ENCODE measurements at regions not wholly inside any gene's neighbourhood (a gene's known extent, or its start where the extent isn't known, plus 50 kb on each side); places are given as distances from the start of the nearest gene placed in this dataset.

DNA sequence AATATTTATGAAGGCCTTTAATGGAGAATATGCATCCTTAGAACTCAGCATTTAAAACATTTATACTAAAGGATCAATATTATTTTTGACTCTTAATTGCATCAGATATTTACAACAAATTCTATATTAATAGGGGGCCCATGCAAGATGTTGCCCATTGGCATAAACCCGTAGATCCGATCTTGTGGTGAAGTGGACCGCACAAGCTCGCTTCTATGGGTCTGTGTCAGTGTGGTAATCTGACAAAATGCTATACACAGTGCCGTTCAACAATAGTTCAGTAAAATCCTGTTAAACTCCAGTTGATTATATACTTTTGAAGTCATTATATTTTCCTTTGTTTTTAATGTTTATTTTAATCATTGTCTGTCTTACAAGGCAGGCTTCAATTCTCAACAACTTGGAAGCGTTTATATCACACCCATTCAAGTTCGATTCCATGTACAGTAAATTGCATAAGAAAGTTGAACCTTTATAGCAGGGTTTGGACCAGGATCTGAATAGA lies 809.2 kb downstream of the USP25 start:
- TF ChIP-seq, protein P1, sequence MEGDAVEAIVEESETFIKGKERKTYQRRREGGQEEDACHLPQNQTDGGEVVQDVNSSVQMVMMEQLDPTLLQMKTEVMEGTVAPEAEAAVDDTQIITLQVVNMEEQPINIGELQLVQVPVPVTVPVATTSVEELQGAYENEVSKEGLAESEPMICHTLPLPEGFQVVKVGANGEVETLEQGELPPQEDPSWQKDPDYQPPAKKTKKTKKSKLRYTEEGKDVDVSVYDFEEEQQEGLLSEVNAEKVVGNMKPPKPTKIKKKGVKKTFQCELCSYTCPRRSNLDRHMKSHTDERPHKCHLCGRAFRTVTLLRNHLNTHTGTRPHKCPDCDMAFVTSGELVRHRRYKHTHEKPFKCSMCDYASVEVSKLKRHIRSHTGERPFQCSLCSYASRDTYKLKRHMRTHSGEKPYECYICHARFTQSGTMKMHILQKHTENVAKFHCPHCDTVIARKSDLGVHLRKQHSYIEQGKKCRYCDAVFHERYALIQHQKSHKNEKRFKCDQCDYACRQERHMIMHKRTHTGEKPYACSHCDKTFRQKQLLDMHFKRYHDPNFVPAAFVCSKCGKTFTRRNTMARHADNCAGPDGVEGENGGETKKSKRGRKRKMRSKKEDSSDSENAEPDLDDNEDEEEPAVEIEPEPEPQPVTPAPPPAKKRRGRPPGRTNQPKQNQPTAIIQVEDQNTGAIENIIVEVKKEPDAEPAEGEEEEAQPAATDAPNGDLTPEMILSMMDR (IDR thresholded peaks at IDR 0.05 in 8 of 11, conservative IDR thresholded peaks at IDR 0.05 in 3 of 11) = no peak
- TF ChIP-seq POLR2A (IDR thresholded peaks at IDR 0.05) = no peak
- TF ChIP-seq POLR2AphosphoS5 (IDR thresholded peaks at IDR 0.05) = no peak
- no peaks in the 10 kb centered on the region for H3K9me3 ChIP-seq
- H3K4me1 ChIP-seq = no peaks in the 10 kb centered on the region
- H3K27ac ChIP-seq = no peak overlapping the region
- no peak for DNase-seq
- H3K36me3 ChIP-seq = no peaks in the 10 kb centered on the region
- no peak overlapping the region for H3K4me3 ChIP-seq
- intact Hi-C loops (cut with DNase I; ENCODE audit: low total_unique reads) = no loop called here
- H3K27me3 ChIP-seq (replicated peaks in 1 of 7) = no peaks in the 10 kb centered on the region
- 87 to 97% (median 91%) methylated on average over 7 of the region's 7 CpGs for whole genome bisulfite sequencing, 5 donors

DNA sequence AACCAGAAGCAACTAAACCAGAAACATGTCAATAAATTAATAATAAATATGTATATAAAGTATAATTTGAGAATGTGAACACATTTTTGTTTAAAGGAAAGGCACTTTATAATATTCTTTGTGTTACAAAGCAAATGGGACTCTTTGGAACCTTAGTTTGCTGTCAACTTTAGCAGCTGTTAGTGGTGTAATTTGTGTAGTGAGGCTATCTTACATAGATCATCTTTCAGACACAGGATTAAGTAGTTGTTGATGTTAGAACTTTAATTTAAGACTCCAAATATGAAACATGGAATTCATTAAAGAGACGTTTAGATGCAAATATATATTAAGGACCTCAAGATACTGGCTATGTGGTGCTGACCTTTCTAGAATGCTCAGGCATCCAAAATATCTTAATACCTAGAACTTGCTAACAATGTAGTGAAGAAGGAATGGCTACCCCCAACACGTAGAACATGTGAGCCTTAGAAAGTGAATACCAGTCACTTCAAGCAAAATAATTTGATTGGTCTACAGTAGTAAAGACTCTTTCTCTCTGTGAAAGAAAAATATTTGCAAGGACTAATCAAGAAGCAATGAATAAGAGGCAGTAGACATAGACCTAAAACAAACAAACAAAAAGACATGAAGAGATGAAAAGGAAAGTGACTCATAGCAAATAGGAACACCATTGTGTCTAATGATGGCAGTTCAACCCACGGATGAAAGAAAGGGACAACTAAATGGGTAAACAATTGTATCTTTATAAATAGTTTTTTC lies 811.4 kb downstream of the USP25 start:
- no peak overlapping the region for H3K4me3 ChIP-seq
- no peaks in the 10 kb centered on the region for H3K9me3 ChIP-seq
- 73 to 82% (median 78%) methylated on average over 3 of the region's 3 CpGs for WGBS, 5 donors
- no peak overlapping the region for H3K27ac ChIP-seq
- H3K36me3 ChIP-seq = no peaks in the 10 kb centered on the region
- no peaks in the 10 kb centered on the region for H3K27me3 ChIP-seq (replicated peaks in 1 of 7)
- no peak for DNase-seq
- TF ChIP-seq POLR2AphosphoS5 (IDR thresholded peaks at IDR 0.05) (no peak), POLR2A (IDR thresholded peaks at IDR 0.05) (no peak)
- TF ChIP-seq, protein P1 (IDR thresholded peaks at IDR 0.05 in 8 of 11, conservative IDR thresholded peaks at IDR 0.05 in 3 of 11) = no peak
- intact Hi-C loops (cut with DNase I; ENCODE audit: low total_unique reads) = no loop called here
- H3K4me1 ChIP-seq = no peaks in the 10 kb centered on the region

DNA sequence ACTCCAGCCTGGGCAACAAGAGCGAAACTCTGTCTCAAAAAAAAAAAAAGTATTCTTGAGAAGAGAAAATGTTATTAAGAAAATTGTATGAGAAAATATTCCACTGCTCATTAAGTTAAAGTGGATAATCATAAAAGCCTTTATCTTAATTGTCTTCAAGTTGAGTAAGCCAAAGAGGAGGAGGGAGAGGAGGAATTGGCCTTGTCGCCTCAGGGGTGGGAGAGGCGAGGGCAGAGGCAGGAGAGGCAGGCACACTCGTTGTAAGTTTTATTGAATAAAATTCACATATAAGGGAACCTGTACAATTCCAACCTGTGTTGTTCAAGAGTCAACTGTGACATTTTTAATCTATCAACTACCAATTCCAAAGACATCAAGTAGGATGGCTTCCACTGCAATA lies 820.3 kb downstream of the USP25 start:
- H3K4me1 ChIP-seq = no peaks in the 10 kb centered on the region
- TF ChIP-seq, protein P1 (IDR thresholded peaks at IDR 0.05 in 8 of 11, conservative IDR thresholded peaks at IDR 0.05 in 3 of 11) = no peak
- no peak for TF ChIP-seq POLR2AphosphoS5 (IDR thresholded peaks at IDR 0.05)
- no peak for TF ChIP-seq POLR2A (IDR thresholded peaks at IDR 0.05)
- WGBS, 5 donors = 63 to 86% (median 76%) methylated on average over 4 of the region's 4 CpGs
- H3K9me3 ChIP-seq = no peaks in the 10 kb centered on the region
- no peak overlapping the region for H3K27ac ChIP-seq
- no peaks in the 10 kb centered on the region for H3K36me3 ChIP-seq
- H3K27me3 ChIP-seq (replicated peaks in 1 of 7) = no peaks in the 10 kb centered on the region
- intact Hi-C loops (cut with DNase I; ENCODE audit: low total_unique reads) = no loop called here
- DNase-seq = no peak
- no peak overlapping the region for H3K4me3 ChIP-seq

DNA sequence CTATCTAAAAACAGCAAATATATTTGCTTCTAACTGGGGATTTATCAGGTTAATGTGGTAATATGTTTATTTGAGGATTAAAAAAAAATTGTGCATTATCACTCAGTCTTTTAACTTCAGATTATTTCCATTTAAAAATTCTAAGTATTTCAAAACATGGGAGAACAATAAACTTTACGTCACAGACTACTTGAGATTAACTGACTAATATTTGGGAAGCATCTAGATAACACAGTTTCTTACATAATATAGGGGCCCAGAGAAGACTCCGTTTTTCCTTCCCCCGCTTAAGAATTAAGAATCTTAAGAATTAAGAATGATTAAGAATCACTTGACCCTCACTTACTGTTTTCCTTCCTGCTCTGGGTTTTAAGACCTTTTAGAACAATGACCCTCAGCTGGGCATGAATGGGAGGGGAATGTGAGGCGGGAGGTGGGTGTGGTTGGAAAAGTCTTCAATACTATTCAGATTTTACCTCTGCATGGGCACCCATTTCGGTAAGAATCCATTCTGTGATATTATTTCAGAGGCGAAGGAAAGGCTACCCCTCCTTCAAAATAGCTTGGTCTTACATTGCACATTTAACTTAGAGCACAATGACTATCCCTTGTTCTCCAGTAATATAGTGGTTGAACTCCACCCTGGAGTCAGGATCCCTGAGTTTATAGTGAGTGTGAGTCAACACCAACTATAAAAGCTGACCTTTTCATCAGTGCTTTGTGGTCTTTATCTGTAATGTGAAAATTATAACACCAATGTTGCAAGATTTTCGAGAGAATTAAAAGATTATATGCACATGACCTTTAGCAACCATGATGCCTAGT lies 821.3 kb downstream of the USP25 start:
- TF ChIP-seq POLR2AphosphoS5 (IDR thresholded peaks at IDR 0.05) (no peak), POLR2A (IDR thresholded peaks at IDR 0.05) (no peak)
- TF ChIP-seq, protein P1 (IDR thresholded peaks at IDR 0.05 in 8 of 11, conservative IDR thresholded peaks at IDR 0.05 in 3 of 11) = no peak
- Histone ChIP-seq H3K36me3 (no peaks in the 10 kb centered on the region), H3K4me3 (no peak overlapping the region), H3K9me3 (no peaks in the 10 kb centered on the region), H3K27me3 (replicated peaks in 1 of 7) (no peaks in the 10 kb centered on the region), H3K4me1 (no peaks in the 10 kb centered on the region), H3K27ac (no peak overlapping the region)
- intact Hi-C loops (cut with DNase I; ENCODE audit: low total_unique reads) = no loop called here
- WGBS, 5 donors = 66 to 77% (median 72%) methylated on average over 7 of the region's 7 CpGs
- DNase-seq = no peak

Data from spleen (tissue), 11 donors.